WERI-Rb-1 (cell line): ENCODE measurements at regions not wholly inside any gene's neighbourhood (a gene's known extent, or its start where the extent isn't known, plus 50 kb on each side); places are given as distances from the start of the nearest gene placed in this dataset.
"Not testable (repeated sequence)": the region's sequence is repeated elsewhere in the genome, so short reads cannot be mapped to it uniquely, and the experiment has no call there.

Experiments used
- DNase-seq: peaks from one replicate; pipeline ENCODE4 v3.0.0-alpha.2; 2020
- H3K27ac ChIP-seq: fragments of 250-450 bp; sonication (Bioruptor Pico); 2 replicates; pipeline ENCODE4 v1.5.1; 2020; ENCODE audit warnings: mild to moderate bottlenecking, moderate library complexity
- H3K27me3 ChIP-seq: fragments of 250-450 bp; sonication (Bioruptor Pico); 2 replicates; pipeline ENCODE4 v1.5.1; 2021; ENCODE audit warnings: mild to moderate bottlenecking, low read depth, moderate library complexity; ENCODE audit not compliant: insufficient read depth, severe bottlenecking
- H3K36me3 ChIP-seq: fragments of 250-450 bp; sonication (Bioruptor Pico); 2 replicates; pipeline ENCODE4 v1.5.1; 2020; ENCODE audit warnings: mild to moderate bottlenecking, moderate library complexity
- H3K4me3 ChIP-seq: 2 replicates; pipeline ENCODE4 v1.5.1; 2011; ENCODE audit warnings: low read depth, mild to moderate bottlenecking, control low read depth, low read length
- H3K9me3 ChIP-seq: fragments of 250-450 bp; sonication (Bioruptor Pico); 2 replicates; pipeline ENCODE4 v1.5.1; 2021; ENCODE audit warnings: mild to moderate bottlenecking, moderate library complexity; ENCODE audit not compliant: severe bottlenecking
- CTCF ChIP-seq: IDR thresholded peaks from 2 replicates; pipeline ENCODE4 v1.5.1; 2011; ENCODE audit warnings: low read depth, mild to moderate bottlenecking, control low read depth, inconsistent platforms, low read length

- no peak overlapping the region for H3K4me3 ChIP-seq
- TF ChIP-seq CTCF, result no peak
- peaks cover 30% of the 10 kb centered on the region for H3K27me3 ChIP-seq
- peaks cover 3% of the 10 kb centered on the region for H3K9me3 ChIP-seq
- no peaks in the 10 kb centered on the region for H3K36me3 ChIP-seq
- DNase-seq, result no peak
- H3K27ac ChIP-seq, result no peak overlapping the region
These were observed 341.2 kb downstream of the ACTR3B start for GRCh38 chr7:153100691-153101237.

- Histone ChIP-seq H3K27ac (no peak overlapping the region), H3K27me3 (peaks cover 46% of the 10 kb centered on the region), H3K9me3 (peaks cover 8% of the 10 kb centered on the region), H3K36me3 (no peaks in the 10 kb centered on the region), H3K4me3 (no peak overlapping the region)
- no peak for DNase-seq
- no peak for TF ChIP-seq CTCF
These were observed 343.6 kb downstream of the ACTR3B start for GRCh38 chr7:153103202-153103601.

- no peak for TF ChIP-seq CTCF
- H3K27me3 ChIP-seq, result peaks cover 53% of the 10 kb centered on the region
- no peak overlapping the region for H3K4me3 ChIP-seq
- H3K27ac ChIP-seq, result no peak overlapping the region
- H3K9me3 ChIP-seq, result peaks cover 10% of the 10 kb centered on the region
- DNase-seq, result no peak
- no peaks in the 10 kb centered on the region for H3K36me3 ChIP-seq
These were observed 348.3 kb downstream of the ACTR3B start for GRCh38 chr7:153107826-153108225.

GRCh38 chr7:153109566-153109965 is 350.0 kb downstream of the ACTR3B start:
- no peak for TF ChIP-seq CTCF
- H3K36me3 ChIP-seq, result no peaks in the 10 kb centered on the region
- no peak for DNase-seq
- peaks cover 10% of the 10 kb centered on the region for H3K9me3 ChIP-seq
- peaks cover 51% of the 10 kb centered on the region for H3K27me3 ChIP-seq
- no peak overlapping the region for H3K4me3 ChIP-seq
- H3K27ac ChIP-seq, result no peak overlapping the region

GRCh38 chr7:153110606-153111005 is 351.1 kb downstream of the ACTR3B start:
- Histone ChIP-seq H3K27ac (no peak overlapping the region), H3K27me3 (peaks cover 48% of the 10 kb centered on the region), H3K4me3 (no peak overlapping the region), H3K36me3 (no peaks in the 10 kb centered on the region), H3K9me3 (peaks cover 10% of the 10 kb centered on the region)
- no peak for DNase-seq
- TF ChIP-seq CTCF, result no peak

- H3K9me3 ChIP-seq, H3K4me3 ChIP-seq, H3K36me3 ChIP-seq, H3K27ac ChIP-seq: not testable (repeated sequence)
- H3K27me3 ChIP-seq, result peaks cover 25% of the 10 kb centered on the region
- TF ChIP-seq CTCF, result peak; percentile 27; the same call in 1 of the 2 replicates
- DNase-seq, result peak; percentile 31
These were observed 362.7 kb downstream of the ACTR3B start for GRCh38 chr7:153122255-153122654.
